Peyer's patch (tissue), 4 donors: ENCODE measurements at regions not wholly inside any gene's neighbourhood (a gene's known extent, or its start where the extent isn't known, plus 50 kb on each side); places are given as distances from the start of the nearest gene placed in this dataset.

Experiments used
- CTCF ChIP-seq, 6 experiments: fragments of 450-650 bp in 4 of 6; fragments of 200-600 bp in 2 of 6; sonication (generic) in 1 of 6; IDR thresholded peaks; one replicate each; pipeline ENCODE4 v1.5.1; 2017 to 2019; ENCODE audit warnings: antibody characterized with exemption in 6 of 6, mild to moderate bottlenecking in 3 of 6, moderate library complexity in 1 of 6
- POLR2A ChIP-seq, 2 donors: fragments of 450-650 bp; IDR thresholded peaks; one replicate each; pipeline ENCODE4 v1.5.1; 2017; ENCODE audit warnings: antibody characterized with exemption in 2 of 2, mild to moderate bottlenecking in 2 of 2, moderate library complexity in 2 of 2

- TF ChIP-seq POLR2A (IDR thresholded peaks at IDR 0.05) (no peak), CTCF (IDR thresholded peaks at IDR 0.05) (no peak)
Measured at GRCh38 chr18:45352874-45353273, 262.4 kb upstream of the SLC14A2 start.
